NCI-H1436 (cell line): ENCODE measurements at regions not wholly inside any gene's neighbourhood (a gene's known extent, or its start where the extent isn't known, plus 50 kb on each side); places are given as distances from the start of the nearest gene placed in this dataset.

Experiments
- DNase-seq: peaks from one replicate; lab custom pipeline; 2025; lab: John Stamatoyannopoulos, UW

DNA sequence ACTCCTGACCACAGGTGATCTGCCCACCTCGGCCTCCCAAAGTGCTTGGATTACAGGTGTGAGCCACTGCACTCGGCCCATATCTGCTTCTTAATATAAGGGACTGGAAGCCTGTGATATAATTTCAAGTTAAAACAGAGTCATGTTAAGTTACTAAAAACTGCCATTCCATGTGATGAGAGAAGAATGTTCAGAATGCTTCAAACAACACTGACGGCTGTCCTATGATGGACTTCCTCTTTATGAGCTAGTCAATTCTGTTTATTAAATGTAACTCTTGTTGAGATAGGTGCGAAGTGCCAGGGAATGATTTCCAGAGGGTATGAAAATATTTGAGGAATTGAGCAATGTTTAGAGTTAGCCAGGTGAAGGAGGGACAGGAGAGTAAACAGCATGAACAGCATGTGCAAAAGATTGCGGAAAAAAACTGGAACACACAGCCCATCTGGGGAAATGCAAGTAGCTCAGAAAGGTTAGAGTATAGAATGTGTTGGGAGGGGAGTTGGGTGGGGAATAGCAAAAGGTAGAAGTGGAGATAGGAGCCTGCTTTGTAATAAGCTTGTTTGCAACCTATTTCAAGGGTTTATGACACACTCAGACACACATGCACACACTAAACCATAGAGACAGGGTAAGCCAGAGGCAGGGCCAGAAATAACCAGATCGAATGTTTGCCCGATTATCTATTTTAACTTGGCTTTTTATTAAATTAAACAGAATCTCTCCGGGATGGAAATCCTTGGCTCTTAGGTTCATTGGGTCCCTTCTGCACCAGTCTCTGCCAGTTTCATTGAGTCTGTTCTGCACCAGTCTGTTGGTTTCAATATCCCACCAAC is 135.6 kb upstream of the COX10 start:
- no peak for DNase-seq

DNA sequence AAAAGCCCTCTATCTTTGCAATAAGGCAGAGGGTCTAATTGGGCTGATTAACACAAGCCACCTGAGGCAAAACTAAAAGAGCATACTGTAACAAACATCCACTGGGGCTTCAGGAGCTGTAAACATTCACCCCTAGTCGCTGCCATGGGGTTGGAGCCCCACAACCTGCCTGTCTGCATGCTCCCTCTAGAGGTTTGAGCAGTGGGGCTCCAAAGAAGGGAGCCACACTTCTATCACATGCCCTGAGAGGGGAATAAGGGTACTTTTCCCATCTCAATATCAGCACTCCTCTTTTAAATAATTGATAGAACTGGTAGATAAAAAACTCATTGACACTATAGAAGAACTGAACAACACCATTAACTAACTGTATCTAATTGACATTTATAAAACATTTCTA is 130.1 kb upstream of the COX10 start:
- no peak for DNase-seq

DNA sequence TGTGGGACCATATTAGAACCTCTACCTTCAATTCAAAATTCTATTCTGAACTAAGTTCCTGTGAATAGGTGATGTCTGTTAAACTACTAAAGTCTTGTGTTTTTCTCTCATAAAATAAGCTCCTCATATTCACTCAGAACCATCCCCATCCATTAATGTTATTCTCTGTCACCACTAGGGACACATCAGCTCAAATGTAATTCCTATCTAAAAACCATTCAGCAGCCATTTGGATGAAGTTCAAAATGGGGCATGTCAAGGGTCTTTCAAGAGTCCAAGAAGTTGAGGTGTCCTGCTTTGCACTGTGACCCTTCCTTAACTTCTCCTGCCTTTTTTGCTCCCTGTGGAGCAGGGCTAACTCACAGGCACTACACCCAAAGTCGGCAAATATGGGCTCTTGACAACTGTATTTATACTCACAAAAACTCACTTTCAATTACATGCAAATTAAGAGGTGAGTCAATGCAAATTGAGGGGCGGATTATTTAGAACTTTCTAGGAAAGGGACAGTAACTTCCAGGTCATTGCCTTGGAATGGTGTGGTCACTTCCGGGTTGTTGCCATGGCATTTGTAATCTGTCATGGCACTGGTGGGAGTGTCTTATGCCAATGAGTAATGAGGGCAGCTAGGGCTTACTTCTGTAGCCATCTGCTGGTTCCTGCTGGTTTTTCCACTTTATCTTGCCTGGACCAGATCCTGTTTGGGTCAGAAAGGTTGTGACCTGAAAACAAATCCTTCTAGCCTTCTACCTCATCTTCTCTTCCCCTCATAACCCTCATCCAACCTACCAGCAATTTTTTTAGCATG is 128.2 kb upstream of the COX10 start:
- no peak for DNase-seq

DNA sequence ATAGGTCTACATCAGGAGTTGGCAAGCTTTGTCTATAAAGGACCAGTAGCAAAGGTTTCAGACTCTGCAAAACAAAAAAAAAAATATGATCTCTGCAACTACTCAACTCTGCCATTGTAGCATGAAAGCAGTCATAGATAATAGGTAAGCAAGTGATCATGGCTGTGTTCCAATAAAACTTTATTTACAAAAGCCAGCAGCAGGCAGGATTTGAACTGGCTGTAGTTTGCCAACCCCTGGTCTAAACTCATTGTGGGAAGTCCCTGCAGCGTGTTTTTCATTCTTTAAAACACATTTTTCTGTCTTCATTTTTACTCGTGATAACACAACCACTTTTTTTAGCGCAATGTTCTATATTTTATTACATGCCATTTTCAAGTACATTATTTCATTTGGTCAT is 127.5 kb upstream of the COX10 start:
- no peak for DNase-seq

DNA sequence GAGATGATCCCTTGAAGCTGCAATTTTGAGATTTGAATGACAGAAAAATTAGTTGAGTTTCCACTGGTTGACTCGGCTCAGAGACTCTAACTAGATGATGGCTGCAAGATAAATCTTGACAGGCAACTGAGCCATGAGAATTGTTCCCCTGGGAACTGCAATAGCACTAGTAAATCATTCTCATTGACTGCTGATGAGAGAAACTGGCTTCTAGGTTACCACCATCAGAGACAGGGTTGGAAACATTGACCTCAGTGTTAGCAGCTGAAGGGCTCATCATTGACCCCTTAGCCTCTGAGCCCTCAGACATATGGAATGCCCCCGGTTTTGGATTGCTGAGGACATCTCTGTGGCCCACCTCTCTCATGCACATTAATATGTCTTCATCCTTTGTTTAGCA is 125.4 kb upstream of the COX10 start:
- DNase-seq = no peak

DNA sequence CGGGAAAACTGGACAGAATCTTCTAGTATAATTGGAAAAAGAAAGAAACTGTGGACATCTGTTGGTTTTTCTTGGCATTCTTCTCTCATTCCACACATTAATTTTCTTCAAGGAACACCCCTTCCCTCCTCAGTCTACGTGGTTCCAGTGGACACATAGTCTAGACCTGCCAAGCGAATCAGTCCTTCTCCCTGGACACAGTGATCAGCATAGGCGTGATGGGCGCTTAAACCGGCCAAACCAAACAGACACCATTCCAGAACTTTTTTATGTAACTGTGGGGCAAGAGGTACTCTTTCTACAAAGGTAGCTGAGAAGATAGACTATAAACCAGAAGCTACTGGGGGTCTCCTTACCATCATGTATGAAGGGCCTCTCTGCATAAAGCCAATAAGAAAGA is 121.8 kb upstream of the COX10 start:
- DNase-seq = no peak

DNA sequence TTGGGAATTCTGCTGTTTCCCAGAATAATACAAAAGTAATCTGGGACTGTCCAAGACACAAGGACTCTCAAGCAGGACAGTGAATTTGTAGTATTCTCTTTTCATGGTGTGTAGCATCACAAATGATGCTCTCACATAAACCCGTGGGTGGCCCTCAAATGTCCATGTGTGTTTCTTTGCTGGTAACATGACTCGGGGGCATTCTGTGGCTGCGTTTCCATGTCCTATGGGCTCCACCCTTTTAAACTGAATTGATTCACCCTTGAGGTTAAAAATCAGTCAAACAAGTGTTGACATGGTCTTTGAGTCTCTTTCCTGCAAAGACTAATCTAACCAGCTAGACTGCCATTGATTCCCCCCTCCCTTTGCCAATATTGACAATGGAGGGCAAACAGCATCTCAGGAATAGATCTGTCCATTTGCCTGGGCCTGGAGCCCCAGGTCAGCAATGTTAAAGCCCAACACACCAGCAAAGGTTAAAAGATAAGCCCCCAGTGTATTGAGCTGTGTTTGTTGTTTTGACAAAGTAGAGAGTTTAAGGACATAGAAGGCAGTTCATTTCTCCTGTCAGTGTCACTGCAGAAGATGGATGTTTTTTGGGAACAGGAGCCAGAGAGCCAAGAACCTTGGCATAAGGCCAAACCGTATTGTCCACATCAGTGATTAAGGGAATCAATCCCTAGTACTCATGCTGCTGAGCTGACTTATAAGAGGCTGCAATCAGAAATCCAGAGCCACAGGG is 117.1 kb upstream of the COX10 start:
- no peak for DNase-seq

DNA sequence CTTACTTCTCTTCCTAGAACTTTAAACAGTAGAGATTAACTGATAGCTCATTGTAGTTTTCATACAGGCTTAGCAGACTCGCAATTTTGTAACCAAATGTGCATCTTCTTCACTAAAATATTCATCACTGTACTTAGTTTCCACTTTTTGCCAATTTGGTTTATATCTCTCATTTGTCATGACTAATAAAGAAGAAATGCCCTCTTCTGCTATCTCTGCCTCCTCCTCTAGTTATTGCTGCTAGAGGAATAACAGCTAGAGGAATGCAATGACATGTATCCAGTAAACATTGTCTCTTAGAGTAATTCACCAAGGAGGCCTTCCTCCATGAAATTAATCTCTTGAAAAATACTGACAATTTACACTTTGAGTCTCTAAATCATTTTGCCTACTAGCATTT is 115.5 kb upstream of the COX10 start:
- no peak for DNase-seq

DNA sequence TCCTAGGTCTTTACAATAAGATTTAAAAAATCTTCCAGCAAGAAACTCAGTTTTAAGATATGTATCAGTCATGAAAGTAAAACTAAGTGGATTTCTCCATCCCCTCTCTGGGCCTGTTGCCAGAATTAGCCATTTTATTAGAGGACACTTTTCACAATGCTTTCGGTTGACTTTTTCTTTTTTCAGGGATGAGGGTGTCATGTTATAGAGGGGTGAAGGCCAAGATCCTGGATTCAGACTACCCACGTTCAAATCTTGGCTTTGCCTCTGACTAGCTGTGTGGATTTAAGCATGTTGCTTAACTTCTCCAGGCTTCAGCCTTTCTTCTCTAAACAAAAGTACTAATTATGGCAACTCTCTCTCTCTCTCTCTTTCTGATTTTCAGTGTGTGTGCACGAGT is 111.7 kb upstream of the COX10 start:
- no peak for DNase-seq

DNA sequence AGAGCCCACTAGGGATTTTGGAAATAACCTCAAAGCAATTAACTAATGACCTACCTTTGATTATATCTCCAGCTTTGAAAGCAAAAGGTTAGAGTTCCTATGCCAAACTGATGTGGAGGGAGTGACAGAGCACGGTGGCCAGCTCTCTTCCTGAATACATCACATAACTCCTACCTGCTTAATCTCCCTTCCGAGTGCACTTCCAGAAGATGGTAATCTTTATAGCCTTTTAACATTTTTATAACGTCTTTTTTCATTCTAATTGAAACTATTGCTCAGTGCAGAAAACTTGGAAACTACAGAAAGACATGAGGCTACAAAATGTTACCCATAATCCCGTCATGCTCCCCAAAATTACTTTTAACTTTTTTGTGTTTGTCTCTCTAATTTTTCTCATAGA is 110.5 kb upstream of the COX10 start:
- no peak for DNase-seq

DNA sequence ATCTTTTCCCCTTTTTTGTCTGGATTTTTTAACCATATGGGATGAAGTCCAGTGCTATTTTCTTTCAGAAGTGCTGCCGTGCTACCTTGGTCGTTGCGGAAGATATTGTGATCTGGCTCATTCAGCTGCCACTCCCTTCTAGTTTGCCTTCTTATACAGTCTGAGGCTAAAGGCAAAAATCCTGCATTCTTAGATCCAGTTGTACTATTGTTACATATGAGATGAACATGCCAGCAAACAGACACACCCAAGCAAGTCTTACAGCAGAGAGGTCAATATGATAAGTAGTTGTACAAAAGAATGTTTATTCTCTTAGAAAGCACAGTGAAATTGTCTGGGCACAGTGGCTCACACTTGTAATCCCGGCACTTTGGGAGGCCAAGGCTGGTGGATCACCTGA is 108.0 kb upstream of the COX10 start:
- DNase-seq = no peak

DNA sequence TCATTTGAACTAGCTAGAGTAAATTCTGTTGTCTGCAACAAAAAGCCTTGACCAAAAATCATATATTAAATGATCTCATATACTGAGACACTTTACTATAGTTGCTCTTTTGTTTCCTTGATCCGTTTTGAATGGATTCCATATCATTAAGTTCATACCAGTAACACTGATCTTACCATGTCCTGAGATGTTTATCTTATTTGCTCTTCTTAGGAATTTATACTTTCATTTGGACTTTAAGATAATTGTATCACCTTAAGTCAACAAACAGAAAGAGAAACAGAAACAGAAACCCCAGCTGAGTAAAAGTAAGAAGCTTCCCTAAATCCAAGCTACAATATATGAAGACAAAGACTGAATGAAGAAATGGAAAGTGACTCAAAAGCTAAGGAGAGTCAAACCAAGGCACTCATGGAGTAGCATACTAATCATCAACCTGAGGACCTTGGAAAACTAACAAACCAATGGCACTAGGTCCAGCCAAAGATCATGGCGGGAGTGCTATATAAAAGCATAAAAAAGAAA is 106.5 kb upstream of the COX10 start:
- DNase-seq = no peak

DNA sequence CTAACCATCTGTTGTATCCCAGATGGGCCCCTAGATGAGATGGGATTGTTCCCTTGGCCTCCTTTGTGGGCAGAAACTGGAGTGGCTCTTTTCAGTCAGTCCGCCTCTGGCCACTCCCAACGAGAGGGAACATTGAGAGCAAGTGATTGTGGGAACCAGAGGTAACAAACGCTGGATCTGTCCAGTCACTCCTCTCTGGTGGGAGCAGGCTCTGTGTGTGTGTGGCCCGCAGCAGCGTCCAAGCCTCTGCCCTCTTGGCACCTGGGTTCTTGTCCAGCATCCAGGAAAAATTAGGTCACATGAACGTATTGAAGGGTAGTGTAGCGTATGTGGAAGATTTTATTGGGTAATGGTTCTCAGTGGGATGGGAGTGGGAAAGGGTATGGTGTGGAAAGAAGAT is 101.9 kb upstream of the COX10 start:
- DNase-seq = no peak

DNA sequence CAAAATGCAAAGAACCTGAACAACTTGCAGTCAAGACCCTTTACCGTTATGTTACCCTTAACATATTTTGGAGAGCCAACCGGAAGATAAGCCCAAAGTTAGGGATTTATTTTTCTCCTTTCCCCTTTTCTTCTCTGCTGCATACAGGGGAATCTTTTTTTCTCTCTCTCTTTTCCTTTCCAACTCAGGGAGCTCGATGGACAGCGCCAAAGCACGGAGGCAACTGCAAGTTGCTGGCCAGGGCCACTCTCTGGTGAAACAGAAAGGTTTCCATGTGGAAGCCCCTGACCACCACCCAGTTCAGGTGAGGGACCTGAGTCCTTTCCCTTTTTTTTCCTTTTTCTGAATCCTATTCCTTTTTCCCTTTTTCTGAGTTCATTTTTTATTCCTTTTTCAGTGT is 98.8 kb upstream of the COX10 start:
- DNase-seq = no peak

DNA sequence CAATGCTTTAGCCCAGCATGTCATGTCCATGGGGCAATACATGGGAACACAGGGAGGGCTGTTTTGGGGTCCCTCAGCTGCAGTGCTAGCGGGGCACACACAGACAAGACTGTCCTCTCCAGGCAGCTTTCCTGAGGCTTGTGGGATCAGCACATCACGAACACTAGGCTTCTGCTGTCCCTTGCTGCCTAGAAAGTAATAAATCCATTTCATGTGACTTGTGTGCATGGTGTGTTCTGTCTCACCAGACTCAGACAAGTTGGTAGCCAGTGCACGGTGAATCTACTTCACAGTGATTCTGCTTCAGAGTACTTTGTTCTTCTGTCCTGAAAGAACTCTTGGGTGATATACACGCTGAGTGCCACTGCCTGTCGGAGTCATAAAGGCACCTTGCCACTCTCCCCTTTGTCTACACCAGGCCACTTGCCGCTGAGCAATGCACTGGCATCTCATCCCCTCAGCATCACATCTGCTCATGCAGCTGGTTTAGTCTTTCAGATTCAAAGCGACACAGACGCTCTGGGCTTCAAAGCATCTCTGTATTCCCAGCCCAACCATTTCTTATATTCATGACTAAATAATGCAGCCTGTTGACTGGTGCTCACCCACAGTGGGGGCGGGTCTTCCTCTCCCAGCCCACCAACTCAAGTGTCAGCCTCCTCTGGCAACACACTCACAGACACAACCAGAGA is 95.2 kb upstream of the COX10 start:
- no peak for DNase-seq

DNA sequence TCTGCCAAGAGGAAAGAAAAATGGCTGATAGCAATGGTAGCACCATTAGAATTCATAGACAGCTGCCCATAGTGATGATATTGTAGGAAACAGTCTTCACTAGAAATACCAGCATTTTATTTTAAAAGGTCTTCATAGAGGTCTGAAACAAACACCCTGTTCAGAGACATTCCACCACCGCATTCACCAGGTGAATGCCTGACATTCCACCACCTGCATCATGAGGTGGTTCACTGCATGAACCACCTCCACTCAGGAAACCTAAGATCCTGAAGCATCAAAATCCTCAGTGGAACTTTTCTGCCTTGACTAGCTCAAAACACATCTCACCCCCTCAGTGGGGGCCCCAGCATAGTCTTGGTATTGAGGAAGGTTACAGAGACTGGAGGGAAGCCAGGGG is 91.5 kb upstream of the COX10 start:
- DNase-seq = no peak

DNA sequence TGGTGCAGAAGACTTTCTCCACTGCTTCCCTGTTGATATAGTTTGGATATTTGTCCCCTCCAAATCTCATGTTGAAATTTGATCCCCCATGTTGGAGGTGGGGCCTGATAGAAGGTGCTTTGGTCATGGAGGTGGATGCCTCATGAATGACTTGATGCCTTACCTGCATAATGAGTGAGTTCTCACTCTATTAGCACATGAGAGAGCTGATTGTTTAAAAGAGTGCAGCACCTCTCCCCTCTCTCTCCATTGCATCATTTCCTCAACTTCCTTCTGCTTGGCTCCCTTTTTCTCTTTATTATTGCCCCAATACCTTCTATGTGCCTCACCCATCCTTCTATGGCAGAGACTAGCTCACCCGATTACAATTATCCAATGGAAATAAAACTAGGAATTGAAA is 90.8 kb upstream of the COX10 start:
- no peak for DNase-seq

DNA sequence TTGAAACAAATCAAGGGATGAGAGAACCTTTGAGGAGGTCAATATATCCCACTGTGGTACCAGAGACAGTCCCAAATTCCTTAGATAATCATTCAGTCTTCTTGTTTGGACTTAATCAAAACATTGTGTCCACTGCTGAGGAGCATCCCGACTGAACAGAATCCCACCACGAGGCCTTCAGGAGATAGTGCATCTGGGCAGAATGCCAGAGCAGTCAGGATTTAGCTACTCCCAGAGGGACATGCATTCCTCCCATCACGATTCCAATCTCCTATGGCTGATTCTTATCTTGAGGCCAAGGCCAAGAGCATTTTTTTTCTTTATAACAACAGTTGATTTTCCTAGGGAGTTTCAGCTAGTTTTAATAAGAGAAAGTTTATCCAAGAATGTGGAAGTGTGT is 87.4 kb upstream of the COX10 start:
- no peak for DNase-seq

DNA sequence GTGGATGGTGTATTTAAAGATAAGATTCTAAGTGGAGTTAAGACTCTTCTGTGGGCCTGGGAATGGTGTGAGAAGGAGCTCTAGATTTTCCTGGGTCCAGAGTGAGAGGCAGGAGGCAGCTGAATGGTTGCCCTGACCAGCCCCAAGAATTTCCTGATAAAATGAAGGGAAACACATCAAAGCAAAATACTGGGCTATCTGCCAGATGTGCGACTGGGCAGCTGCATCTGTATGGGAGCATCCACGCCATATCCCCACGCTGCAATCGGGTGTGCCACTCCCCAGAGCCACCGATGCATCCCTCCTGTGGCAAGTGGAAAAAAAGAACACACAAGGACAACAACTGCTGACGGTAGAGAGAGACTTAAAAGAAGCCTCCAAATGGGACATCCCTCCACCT is 84.3 kb upstream of the COX10 start:
- DNase-seq = no peak

DNA sequence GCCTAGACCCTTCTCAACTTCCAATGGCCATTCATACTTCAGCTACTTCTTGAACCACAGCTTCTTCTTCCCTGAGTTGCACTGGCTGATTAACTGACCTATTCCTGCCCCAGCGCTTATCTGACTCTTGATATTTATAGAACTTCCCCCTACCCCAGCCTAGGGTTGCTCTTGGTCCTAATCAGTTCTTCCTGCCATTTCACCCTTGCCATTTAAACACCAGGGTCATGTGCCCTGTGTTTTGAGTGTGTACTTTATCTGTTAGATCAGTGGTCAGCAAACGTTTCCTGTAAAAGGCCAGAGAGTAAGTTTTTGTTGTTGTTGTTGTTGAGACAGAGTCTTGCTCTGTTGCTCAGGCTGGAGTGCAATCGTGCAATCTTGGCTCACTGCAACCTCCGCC is 82.4 kb upstream of the COX10 start:
- no peak for DNase-seq

DNA sequence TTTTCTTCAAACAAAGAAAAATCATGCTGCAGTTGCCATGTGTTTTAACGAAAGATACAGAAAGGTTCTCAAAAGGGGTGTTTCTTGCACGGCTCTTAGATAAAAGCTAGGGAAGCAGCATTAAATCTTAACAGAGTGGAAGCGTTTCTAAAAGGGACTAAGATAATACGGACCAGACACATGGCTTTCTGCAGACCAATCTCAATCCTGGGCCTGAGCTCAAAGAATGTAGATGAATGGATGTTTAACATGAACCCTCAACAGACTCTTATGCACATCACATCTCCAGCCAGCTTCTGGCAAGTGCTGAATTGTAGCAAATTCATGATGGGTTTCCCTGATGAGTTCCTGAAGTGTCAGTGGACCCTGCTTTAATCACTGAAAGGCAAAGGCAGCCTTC is 80.2 kb upstream of the COX10 start:
- DNase-seq = no peak

DNA sequence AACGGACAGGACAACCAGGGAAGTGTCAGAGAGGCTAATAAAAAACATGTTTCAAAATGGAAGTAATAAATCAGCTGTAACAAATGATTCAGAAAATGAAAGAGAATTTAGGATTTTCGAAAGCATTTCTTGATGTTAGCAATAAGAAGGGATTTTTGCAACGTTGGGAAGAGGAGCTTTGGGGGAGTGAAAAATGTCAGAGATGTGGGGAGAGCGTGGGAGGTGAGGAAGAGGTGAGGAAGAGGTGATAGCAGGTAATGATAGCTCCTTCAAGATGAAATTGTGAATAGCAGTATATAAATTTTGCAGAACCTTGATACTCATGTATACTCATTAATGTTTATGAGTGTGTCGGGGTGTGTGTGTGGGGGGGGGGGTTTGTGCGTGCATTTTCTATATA is 76.2 kb upstream of the COX10 start:
- DNase-seq = no peak
